Subcutaneous abdominal adipose tissue (tissue), 5 donors: ENCODE measurements at regions not wholly inside any gene's neighbourhood (a gene's known extent, or its start where the extent isn't known, plus 50 kb on each side); places are given as distances from the start of the nearest gene placed in this dataset.
"Not testable (repeated sequence)": the region's sequence is repeated elsewhere in the genome, so short reads cannot be mapped to it uniquely, and the experiment has no call there.

Source experiments
- H3K27ac ChIP-seq: one replicate; pipeline ENCODE4 v1.7.0; 2013; ENCODE audit warnings: low read depth, mild to moderate bottlenecking, inconsistent platforms, low read length, moderate library complexity
- H3K27me3 ChIP-seq, 5 donors: one replicate each; pipeline ENCODE4 v1.7.0; 2013; ENCODE audit warnings: low read length in 5 of 5, inconsistent platforms in 1 of 5; ENCODE audit not compliant: control insufficient read depth in 5 of 5, insufficient read depth in 4 of 5
- H3K36me3 ChIP-seq, 5 donors: one replicate each; pipeline ENCODE4 v1.7.0; 2013; ENCODE audit warnings: low read length in 5 of 5; ENCODE audit not compliant: control insufficient read depth in 5 of 5, insufficient read depth in 5 of 5
- H3K4me1 ChIP-seq, 5 donors: one replicate each; pipeline ENCODE4 v1.7.0; 2013; ENCODE audit warnings: low read length in 5 of 5, mild to moderate bottlenecking in 3 of 5, moderate library complexity in 1 of 5; ENCODE audit not compliant: control insufficient read depth in 5 of 5, insufficient read depth in 5 of 5
- H3K4me3 ChIP-seq, 5 donors: one replicate each; pipeline ENCODE4 v1.7.0; 2013; ENCODE audit warnings: low read length in 5 of 5, low read depth in 1 of 5
- H3K9ac ChIP-seq, 5 donors: one replicate each; pipeline ENCODE4 v1.7.0; 2013; ENCODE audit warnings: low read length in 5 of 5, mild to moderate bottlenecking in 4 of 5, moderate library complexity in 3 of 5
- H3K9me3 ChIP-seq, 5 donors: one replicate each; pipeline ENCODE4 v1.7.0; 2013; ENCODE audit warnings: low read length in 5 of 5; ENCODE audit not compliant: control insufficient read depth in 5 of 5
- donor health status: healthy.
- donor health status: healthy.
- donor health status: healthy.
- donor health status: healthy.
- donor health status: healthy.

DNA sequence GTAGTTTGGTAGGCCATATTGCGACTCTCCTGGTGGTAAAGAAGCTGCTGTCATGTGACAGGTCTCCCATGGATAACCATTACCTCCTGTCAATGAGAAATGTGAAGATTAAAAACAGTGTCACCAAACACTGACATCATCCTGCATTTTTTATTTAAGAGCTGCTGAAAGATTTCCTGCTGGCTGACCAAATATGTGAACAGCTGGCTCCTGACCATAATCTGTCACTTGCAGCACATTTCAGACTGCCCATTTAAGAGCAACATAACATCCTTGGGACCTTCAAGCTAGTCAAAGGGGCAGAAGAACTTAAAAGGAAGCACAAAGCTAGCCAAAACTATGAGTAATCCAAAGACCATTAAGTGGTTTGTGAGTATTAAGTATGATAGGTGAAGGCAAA is 288.0 kb downstream of the IZUMO3 start:
- Histone ChIP-seq H3K27me3 (no peaks in the 10 kb centered on the region), H3K4me1 (no peaks in the 10 kb centered on the region), H3K9me3 (no peaks in the 10 kb centered on the region), H3K4me3 (no peak overlapping the region), H3K27ac (no peak overlapping the region), H3K9ac (no peak overlapping the region), H3K36me3 (no peaks in the 10 kb centered on the region)

- Histone ChIP-seq H3K9ac (no peak overlapping the region), H3K4me3 (no peak overlapping the region), H3K4me1 (no peaks in the 10 kb centered on the region), H3K36me3 (no peaks in the 10 kb centered on the region), H3K9me3 (no peaks in the 10 kb centered on the region), H3K27me3 (no peaks in the 10 kb centered on the region), H3K27ac (no peak overlapping the region)
Measured at GRCh38 chr9:24245988-24246387, 299.7 kb downstream of the IZUMO3 start.

DNA sequence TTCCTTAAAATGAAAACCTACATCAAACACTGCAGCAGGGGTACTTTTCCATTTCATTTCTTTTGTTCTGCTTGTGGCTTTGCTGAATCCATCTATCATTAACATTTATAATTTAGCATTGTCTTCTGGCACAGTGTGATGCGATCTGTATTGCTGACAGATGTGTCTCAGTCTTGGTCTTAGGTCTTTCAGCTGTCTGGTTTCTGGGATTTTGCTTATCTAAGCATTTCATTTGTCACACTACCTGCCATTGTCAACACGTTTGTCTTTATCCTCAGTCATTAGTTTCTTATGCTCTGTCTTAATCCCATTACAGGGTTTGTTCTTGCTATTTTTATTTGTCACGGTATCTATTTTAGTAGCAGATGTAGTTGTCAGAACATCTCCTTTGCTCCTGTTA is 303.1 kb downstream of the IZUMO3 start:
- no peaks in the 10 kb centered on the region for H3K36me3 ChIP-seq
- no peaks in the 10 kb centered on the region for H3K9me3 ChIP-seq
- H3K9ac ChIP-seq: no peak overlapping the region
- no peaks in the 10 kb centered on the region for H3K4me1 ChIP-seq
- no peak overlapping the region for H3K4me3 ChIP-seq
- H3K27ac ChIP-seq: no peak overlapping the region
- H3K27me3 ChIP-seq: no peaks in the 10 kb centered on the region

DNA sequence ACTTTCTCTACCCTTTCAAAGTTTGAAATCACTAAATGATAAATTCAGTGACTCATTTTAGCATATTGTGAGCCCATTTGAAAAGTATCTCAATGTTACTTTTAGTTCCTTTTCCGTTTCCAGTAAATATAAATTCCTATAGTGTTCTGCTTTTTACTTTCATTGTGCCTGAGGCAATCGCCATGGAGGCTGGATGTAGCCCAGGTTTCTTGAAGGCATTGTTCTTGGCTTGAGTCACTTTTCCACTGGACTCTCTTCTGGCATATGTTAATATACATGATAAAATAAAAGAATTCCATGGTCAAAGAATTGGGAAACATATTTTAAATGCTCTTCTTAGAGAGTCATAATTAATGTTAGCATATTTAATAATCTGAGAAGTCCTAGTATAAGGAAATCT is 327.0 kb downstream of the IZUMO3 start:
- Histone ChIP-seq H3K4me3 (no peak overlapping the region), H3K27me3 (no peaks in the 10 kb centered on the region), H3K27ac (no peak overlapping the region), H3K9me3 (no peaks in the 10 kb centered on the region), H3K9ac (no peak overlapping the region), H3K4me1 (no peaks in the 10 kb centered on the region), H3K36me3 (no peaks in the 10 kb centered on the region)

- no peak overlapping the region for H3K9ac ChIP-seq
- no peaks in the 10 kb centered on the region for H3K36me3 ChIP-seq
- no peaks in the 10 kb centered on the region for H3K4me1 ChIP-seq
- H3K9me3 ChIP-seq: peaks cover 0 to 3% (median 0%) of the 10 kb centered on the region in 5 donors
- H3K27ac ChIP-seq: no peak overlapping the region
- H3K4me3 ChIP-seq: no peak overlapping the region
- no peaks in the 10 kb centered on the region for H3K27me3 ChIP-seq
Measured at GRCh38 chr9:24210641-24211040, 335.1 kb downstream of the IZUMO3 start.

DNA sequence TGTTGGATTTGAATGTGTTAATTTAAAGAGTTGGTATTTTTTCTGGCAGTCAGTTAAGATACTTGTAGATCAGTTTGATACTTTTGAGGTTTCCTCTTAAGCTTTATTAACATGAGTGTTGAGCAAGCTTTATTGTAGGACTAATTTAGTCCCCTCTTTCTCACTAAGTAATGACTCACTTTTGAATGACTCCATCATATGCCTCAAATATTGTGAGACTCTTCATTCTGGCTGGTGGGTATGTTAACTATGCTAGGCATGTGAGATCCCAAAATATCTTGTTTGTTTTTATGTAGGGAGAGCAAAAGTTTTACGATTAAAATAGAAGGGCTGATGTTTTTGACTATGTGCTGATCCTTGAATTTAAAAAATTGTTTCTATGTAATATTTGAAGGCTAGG is 355.7 kb downstream of the IZUMO3 start:
- no peak overlapping the region for H3K4me3 ChIP-seq
- H3K36me3 ChIP-seq: no peaks in the 10 kb centered on the region
- no peak overlapping the region for H3K9ac ChIP-seq
- no peaks in the 10 kb centered on the region for H3K4me1 ChIP-seq
- H3K9me3 ChIP-seq: peaks cover 0 to 14% (median 6%) of the 10 kb centered on the region in 5 donors
- no peak overlapping the region for H3K27ac ChIP-seq
- H3K27me3 ChIP-seq: no peaks in the 10 kb centered on the region

GRCh38 chr9:24180572-24180971 is 354.5 kb upstream of the ELAVL2 start:
- not testable (repeated sequence) for H3K36me3 ChIP-seq, H3K4me1 ChIP-seq, H3K27ac ChIP-seq, H3K27me3 ChIP-seq, H3K9ac ChIP-seq, H3K4me3 ChIP-seq
- peaks cover 0 to 14% (median 6%) of the 10 kb centered on the region in 5 donors for H3K9me3 ChIP-seq

DNA sequence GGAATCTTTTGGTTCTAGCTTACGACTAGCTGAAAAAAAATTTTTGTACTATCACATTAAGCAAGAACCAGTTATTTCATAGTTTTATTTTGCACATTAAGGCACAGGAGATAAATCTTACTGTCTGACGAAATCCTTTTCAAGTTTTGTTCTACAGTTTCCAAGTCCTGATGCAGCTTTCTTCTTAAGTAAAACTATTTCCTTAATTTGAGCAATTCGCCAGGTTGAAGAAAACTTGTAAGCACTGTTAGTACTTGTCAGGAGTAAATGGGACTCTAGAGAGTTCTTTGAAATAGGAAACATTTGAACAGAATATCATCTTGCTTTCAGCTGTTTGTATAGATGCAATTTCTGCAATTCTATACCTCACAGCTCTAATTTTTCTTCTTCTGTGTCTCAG is 318.8 kb upstream of the ELAVL2 start:
- Histone ChIP-seq H3K9ac (no peak overlapping the region), H3K9me3 (no peaks in the 10 kb centered on the region), H3K4me1 (peaks cover 0 to 16% (median 4%) of the 10 kb centered on the region in 5 donors), H3K4me3 (no peak overlapping the region), H3K27ac (no peak overlapping the region), H3K27me3 (no peaks in the 10 kb centered on the region), H3K36me3 (no peaks in the 10 kb centered on the region)

DNA sequence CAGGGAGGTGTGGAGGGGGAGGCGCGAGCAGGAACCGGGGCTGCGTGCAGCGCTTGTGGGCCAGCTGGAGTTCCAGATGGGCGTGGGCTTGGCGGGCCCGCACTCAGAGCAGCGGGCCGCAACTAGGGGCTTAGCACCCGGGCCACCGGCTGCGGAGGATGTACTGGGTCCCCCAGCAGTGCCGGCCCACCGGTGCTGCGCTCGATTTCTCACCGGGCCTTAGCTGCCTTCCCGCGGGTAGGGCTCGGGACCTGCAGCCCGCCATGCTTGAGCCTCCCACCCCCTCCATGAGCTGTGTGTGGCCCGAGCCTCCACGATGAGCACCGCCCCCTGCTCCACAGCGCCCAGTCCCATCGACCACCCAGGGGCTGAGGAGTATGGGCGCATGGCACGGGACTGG is 309.0 kb upstream of the ELAVL2 start:
- not testable (repeated sequence) for H3K27me3 ChIP-seq, H3K9ac ChIP-seq, H3K4me1 ChIP-seq, H3K36me3 ChIP-seq, H3K4me3 ChIP-seq, H3K27ac ChIP-seq, H3K9me3 ChIP-seq

- Histone ChIP-seq H3K9ac (no peak overlapping the region), H3K4me3 (no peak overlapping the region), H3K9me3 (peaks cover 0 to 4% (median 0%) of the 10 kb centered on the region in 5 donors)
Measured at GRCh38 chr9:24132244-24132643, 306.2 kb upstream of the ELAVL2 start.

DNA sequence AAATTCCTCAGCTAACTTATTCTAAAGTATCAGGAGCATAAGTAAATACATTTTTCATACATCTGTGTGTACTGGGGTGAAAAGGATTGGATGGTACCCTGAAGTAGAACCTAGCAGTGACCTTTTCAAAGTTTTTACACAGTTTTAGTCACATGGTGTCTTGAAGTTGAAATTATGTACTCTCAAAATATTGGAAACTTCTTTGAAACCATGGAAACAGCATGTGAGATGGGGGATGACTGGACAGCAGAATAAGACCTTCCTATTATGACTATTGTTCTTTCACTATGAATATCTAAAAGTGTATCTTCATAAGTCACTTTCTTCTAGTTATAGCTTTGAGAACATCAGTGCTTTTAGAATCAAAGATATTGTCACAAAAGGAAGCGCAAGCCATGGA is 301.5 kb upstream of the ELAVL2 start:
- Histone ChIP-seq H3K36me3 (no peaks in the 10 kb centered on the region), H3K27ac (no peak overlapping the region), H3K4me3 (no peak overlapping the region), H3K27me3 (no peaks in the 10 kb centered on the region), H3K9me3 (no peaks in the 10 kb centered on the region), H3K4me1 (no peaks in the 10 kb centered on the region), H3K9ac (no peak overlapping the region)

More at GRCh38 chr9:24132244-24132643, 306.2 kb upstream of the ELAVL2 start:
- no peak overlapping the region for H3K27ac ChIP-seq
- no peaks in the 10 kb centered on the region for H3K36me3 ChIP-seq
- no peaks in the 10 kb centered on the region for H3K4me1 ChIP-seq
- no peaks in the 10 kb centered on the region for H3K27me3 ChIP-seq
